Ectodermal cell (in vitro differentiated cells): ENCODE measurements at regions not wholly inside any gene's neighbourhood (a gene's known extent, or its start where the extent isn't known, plus 50 kb on each side); places are given as distances from the start of the nearest gene placed in this dataset.

Experiments
- H3K27ac ChIP-seq: 2 replicates; pipeline ENCODE4 v1.7.0; 2013; ENCODE audit warnings: mild to moderate bottlenecking, low read depth, low read length; ENCODE audit not compliant: insufficient read depth, poor library complexity, severe bottlenecking
- H3K27me3 ChIP-seq: 2 replicates; pipeline ENCODE4 v1.7.0; 2013; ENCODE audit warnings: mild to moderate bottlenecking, low read length; ENCODE audit not compliant: insufficient read depth, control insufficient read depth, poor library complexity, severe bottlenecking
- H3K36me3 ChIP-seq: one replicate; pipeline ENCODE4 v1.7.0; 2013; ENCODE audit warnings: low read length; ENCODE audit not compliant: control insufficient read depth, insufficient read depth
- H3K4me1 ChIP-seq: one replicate; pipeline ENCODE4 v1.7.0; 2013; ENCODE audit warnings: low read length; ENCODE audit not compliant: control insufficient read depth, insufficient read depth
- H3K4me3 ChIP-seq: 2 replicates; pipeline ENCODE4 v1.7.0; 2013; ENCODE audit warnings: low read depth, low read length, control low read depth; ENCODE audit not compliant: insufficient read depth
- H3K9me3 ChIP-seq: 2 replicates; pipeline ENCODE4 v1.7.0; 2013; ENCODE audit warnings: mild to moderate bottlenecking, low read length, moderate library complexity; ENCODE audit not compliant: control insufficient read depth
- WGBS, 2 experiments: methylation state at CpG; one replicate each; pipeline ENCODE4 v1.1.7; 2013; ENCODE audit warnings: missing lambda C conversion rate in 2 of 2; 5-methylcytosine and 5-hydroxymethylcytosine counted together

DNA sequence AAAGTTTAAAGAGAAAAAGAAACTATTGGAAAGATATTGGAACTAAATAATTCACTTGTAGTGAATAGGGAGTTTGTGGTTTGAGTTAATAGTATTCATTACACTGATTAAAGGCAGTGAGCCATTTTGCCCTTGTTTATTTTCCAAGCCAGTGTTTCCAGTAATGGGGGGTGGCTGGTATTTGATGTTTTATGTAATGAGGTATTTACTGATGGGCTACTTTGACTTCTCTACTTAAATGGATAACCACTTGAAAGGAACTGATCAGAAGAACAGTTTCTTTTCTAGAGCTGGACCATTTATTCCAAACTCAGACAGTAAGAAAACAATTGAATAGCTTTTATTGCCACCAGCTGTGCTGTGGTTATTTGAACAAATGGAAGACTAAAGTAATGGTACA, 227.0 kb upstream of the HDAC9 start:
- Histone ChIP-seq H3K27ac (no peak overlapping the region), H3K9me3 (no peaks in the 10 kb centered on the region), H3K4me3 (no peak overlapping the region), H3K4me1 (no peaks in the 10 kb centered on the region), H3K27me3 (no peaks in the 10 kb centered on the region), H3K36me3 (no peaks in the 10 kb centered on the region)

DNA sequence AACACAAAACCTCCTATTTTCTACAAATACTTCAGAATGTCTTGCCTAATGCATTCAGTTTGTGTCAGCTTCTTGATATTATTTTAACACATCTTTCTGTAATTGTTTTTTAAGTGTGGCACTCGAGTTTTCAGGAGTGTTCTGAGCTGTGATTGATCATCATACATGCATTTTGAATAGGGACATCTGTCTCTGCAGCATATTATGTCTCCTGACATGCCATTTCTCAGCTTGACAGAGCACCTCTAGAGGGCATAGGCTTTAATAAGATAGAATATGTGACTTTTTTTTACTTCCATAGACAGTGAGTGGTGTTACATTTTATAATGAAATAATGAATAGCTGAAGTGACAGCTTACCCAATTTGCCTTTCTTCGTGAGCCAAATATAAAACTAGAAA, 219.2 kb upstream of the HDAC9 start:
- H3K9me3 ChIP-seq = no peaks in the 10 kb centered on the region
- H3K36me3 ChIP-seq = no peaks in the 10 kb centered on the region
- 71 to 80% methylated on average over 1 of the region's 2 CpGs for WGBS, 2 experiments
- H3K27me3 ChIP-seq = no peaks in the 10 kb centered on the region
- no peaks in the 10 kb centered on the region for H3K4me1 ChIP-seq
- H3K27ac ChIP-seq = no peak overlapping the region
- H3K4me3 ChIP-seq = no peak overlapping the region

DNA sequence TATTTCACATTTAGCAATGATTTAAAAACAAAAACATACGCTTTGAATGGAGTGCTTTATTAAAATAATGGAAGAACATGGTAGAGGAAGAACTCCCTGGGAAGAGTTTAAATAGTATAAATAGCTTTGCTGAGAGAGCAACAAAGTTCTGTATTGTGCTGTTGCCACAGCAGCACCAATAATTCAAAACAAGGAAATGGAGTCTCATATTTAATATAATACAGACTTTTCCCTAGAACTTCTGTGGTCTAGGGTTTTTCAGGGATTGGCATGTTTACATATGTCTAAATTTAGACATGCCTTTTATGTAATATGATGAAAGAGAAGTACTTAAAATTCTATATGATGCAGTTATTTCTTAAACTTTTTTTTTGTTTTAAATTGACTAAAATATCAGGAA, 217.2 kb upstream of the HDAC9 start:
- H3K27ac ChIP-seq = no peak overlapping the region
- no peaks in the 10 kb centered on the region for H3K4me1 ChIP-seq
- H3K4me3 ChIP-seq = no peak overlapping the region
- no peaks in the 10 kb centered on the region for H3K9me3 ChIP-seq
- H3K36me3 ChIP-seq = no peaks in the 10 kb centered on the region
- H3K27me3 ChIP-seq = no peaks in the 10 kb centered on the region
- 100% methylated on average over 1 of the region's 1 CpG for WGBS, 2 experiments

DNA sequence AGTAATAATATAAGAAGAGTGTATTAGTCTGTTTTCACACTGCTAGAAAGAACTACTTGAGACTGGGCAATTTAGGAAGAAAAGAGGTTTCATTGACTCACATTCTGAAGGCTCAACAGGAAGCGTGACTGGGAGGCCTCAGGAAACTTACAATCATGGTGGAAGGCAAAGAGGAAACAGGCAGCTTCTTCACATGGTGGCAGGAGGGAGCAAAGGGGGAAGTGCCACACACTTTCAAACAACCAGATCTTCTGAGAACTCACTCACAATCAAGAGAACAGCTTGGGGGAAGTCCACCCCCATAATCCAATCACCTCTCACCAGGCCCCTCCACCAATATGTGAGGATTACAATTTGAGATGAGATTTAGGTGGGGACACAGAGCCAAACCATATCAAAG, 212.5 kb upstream of the HDAC9 start:
- Histone ChIP-seq H3K36me3 (no peaks in the 10 kb centered on the region), H3K4me1 (no peaks in the 10 kb centered on the region), H3K27ac (no peak overlapping the region), H3K4me3 (no peak overlapping the region), H3K27me3 (no peaks in the 10 kb centered on the region), H3K9me3 (no peaks in the 10 kb centered on the region)
- 0 to 3% methylated on average over 1 of the region's 1 CpG for WGBS, 2 experiments

DNA sequence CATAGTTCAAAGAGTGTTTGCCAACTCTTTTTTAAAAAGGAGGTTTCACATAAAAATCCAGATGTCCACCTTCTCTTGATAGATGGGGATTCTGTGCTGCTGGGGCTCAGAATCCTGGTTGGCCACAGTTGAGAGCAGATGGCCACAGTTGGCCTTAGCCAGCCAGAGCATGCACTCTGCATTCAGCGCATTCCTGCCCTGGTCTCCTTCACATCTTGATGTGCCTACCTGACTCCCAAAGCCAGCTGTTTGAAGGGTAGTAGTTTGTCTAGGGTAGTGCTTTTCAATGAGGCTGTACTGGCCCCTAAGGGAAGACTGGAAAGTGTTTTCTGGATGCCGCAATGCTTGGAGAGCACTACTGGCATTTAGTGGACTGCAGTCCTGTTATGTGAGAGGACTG, 208.1 kb upstream of the HDAC9 start:
- no peaks in the 10 kb centered on the region for H3K9me3 ChIP-seq
- no peaks in the 10 kb centered on the region for H3K4me1 ChIP-seq
- no peak overlapping the region for H3K4me3 ChIP-seq
- no peaks in the 10 kb centered on the region for H3K36me3 ChIP-seq
- H3K27me3 ChIP-seq = no peaks in the 10 kb centered on the region
- WGBS, 2 experiments = 99% methylated on average over 2 of the region's 2 CpGs
- H3K27ac ChIP-seq = no peak overlapping the region

DNA sequence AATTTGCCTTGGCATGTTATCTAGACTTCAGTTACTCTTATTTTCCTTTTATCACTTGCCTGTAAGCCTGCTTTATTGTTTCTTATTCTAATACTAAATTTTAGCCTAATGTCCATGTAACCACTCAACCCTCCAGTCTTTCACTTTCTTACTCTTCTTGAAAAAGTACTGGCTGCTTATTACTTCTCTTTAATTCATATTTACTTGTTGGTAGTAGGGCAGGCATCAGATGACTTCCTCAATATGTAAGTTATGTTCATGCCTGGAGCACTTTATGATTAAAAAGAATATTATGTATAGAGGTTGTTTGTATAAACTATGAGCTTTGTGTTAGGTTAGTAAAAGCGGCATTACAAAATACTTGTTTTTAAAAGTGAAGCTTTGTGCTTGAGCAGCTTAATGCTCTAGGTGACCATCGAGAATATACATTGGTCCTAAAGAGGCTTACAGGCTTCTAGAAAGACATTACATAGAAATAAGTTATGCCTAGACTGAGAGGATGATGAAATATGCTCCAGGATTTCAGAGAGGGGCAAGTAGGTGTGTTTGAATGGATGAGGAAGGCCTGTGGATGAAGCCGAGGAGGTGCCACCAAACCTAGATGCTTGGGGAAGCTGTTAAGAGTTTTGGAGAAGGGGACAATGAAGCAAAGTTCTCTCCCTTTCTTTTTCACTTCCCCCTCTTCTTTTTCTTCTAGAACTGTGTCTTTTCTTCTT, 207.1 kb upstream of the HDAC9 start:
- H3K9me3 ChIP-seq = no peaks in the 10 kb centered on the region
- 88 to 93% methylated on average over 3 of the region's 3 CpGs for WGBS, 2 experiments

DNA sequence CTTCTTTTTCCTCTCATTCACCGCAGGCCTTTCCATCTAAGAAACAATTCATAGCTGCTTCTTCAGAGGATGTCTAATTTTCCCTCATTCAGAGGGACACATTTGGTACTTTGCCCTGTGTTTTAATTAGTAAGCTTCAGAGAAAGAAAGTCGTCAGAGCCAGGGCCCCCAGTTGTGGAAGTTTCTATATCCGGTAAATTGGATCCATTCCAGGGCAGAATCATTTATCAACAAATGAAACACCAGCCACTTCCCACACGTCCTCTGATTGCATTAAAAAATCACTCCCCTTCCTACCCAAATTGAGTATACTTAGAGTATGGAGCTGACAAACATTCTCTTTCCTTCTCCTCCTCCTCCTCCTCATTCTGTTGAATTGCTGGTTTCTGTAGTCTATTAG, 205.8 kb upstream of the HDAC9 start:
- no peak overlapping the region for H3K4me3 ChIP-seq
- no peaks in the 10 kb centered on the region for H3K27me3 ChIP-seq
- H3K4me1 ChIP-seq = no peaks in the 10 kb centered on the region
- no peaks in the 10 kb centered on the region for H3K36me3 ChIP-seq
- no peak overlapping the region for H3K27ac ChIP-seq
- WGBS, 2 experiments = 82 to 92% methylated on average over 4 of the region's 4 CpGs
- H3K9me3 ChIP-seq = no peaks in the 10 kb centered on the region

More for the DNA sequence above, 207.1 kb upstream of the HDAC9 start:
- no peak overlapping the region for H3K4me3 ChIP-seq
- no peaks in the 10 kb centered on the region for H3K27me3 ChIP-seq
- H3K27ac ChIP-seq = no peak overlapping the region
- no peaks in the 10 kb centered on the region for H3K36me3 ChIP-seq
- no peaks in the 10 kb centered on the region for H3K4me1 ChIP-seq

DNA sequence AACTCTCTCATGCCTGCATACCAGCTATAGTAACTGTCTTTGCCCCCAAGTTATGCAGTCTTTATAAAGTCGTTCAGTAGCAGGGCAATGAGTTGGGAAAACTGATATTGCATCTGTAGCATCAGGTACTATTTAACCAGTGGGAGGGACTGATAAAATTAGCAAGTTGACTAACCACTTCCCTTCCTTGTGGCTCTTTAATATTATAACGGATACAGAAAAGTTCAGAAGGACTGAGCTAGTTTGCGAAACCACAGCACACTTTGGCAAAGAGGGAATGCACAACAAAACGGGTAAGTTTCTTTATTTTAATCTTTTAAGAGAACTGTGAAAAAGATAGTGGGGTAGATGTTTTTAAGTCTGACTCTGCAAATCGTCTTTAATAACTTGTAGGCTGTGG, 205.3 kb upstream of the HDAC9 start:
- Histone ChIP-seq H3K27ac (no peak overlapping the region), H3K27me3 (no peaks in the 10 kb centered on the region), H3K36me3 (no peaks in the 10 kb centered on the region), H3K9me3 (no peaks in the 10 kb centered on the region), H3K4me1 (no peaks in the 10 kb centered on the region), H3K4me3 (no peak overlapping the region)
- WGBS, 2 experiments = 92 to 97% methylated on average over 5 of the region's 5 CpGs

DNA sequence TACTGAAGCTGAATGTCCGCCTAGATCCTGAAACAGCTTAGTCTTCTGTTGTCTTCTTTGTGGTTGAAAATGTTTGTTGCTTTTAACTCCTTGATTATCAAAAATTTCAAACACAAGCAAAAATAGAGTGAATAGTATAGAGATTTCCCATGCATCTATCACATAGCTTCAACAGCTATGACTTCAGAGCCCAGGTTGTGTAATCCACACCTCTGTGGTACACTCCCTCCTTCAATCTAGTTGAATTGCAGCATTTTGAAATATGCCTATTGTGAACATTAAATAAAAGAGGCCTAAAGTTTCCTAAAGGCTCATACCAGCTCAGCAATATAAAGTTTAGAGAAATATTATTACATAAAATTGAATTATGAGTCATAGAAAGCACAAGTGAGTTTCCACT, 204.7 kb upstream of the HDAC9 start:
- H3K36me3 ChIP-seq = no peaks in the 10 kb centered on the region
- no peaks in the 10 kb centered on the region for H3K9me3 ChIP-seq
- no peak overlapping the region for H3K27ac ChIP-seq
- H3K27me3 ChIP-seq = no peaks in the 10 kb centered on the region
- WGBS, 2 experiments = 90 to 100% methylated on average over 1 of the region's 1 CpG
- no peaks in the 10 kb centered on the region for H3K4me1 ChIP-seq
- no peak overlapping the region for H3K4me3 ChIP-seq

DNA sequence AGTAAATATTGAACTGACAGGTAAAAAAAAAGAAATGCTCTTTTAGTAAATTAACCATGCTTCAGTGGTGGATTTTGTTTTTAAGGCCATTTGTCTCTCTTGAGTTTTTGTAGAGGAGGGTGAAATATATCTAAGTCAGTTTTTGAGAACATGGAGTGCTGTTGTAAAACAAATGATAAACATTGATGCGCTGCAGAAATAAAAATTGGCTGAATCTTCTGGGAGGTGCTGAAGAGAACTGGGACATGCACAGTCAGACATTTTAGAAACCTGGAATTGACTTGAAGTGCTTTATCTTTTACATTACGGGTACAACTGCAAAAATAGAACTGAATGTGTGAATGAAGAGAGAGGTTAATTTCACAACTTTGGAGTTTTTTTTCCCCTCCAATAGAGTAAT, 203.0 kb upstream of the HDAC9 start:
- Histone ChIP-seq H3K4me1 (no peaks in the 10 kb centered on the region), H3K9me3 (no peaks in the 10 kb centered on the region), H3K27ac (no peak overlapping the region), H3K36me3 (no peaks in the 10 kb centered on the region), H3K27me3 (no peaks in the 10 kb centered on the region), H3K4me3 (no peak overlapping the region)
- WGBS, 2 experiments = 96 to 98% methylated on average over 2 of the region's 2 CpGs

DNA sequence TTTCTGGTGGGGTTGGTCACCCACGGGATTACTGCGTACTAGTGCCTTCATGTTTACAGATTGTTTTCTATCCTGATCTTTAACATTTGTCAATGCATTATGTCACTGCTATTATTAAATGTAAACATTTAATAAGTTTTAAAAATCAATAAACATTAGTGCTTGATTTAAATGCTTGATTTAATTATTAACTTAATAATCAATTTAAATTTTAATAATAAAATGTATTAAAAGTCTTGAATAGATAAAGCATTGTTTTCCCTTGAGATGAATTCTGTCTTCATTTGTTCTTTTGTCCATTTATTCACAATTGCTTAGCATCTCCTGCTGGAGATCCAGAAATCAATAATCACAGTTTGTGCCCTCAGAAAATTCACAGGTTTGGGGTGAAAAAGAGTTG, 201.8 kb upstream of the HDAC9 start:
- Histone ChIP-seq H3K4me1 (no peaks in the 10 kb centered on the region), H3K27ac (no peak overlapping the region), H3K36me3 (no peaks in the 10 kb centered on the region), H3K4me3 (no peak overlapping the region), H3K9me3 (no peaks in the 10 kb centered on the region), H3K27me3 (no peaks in the 10 kb centered on the region)
- 87% methylated on average over 2 of the region's 2 CpGs; no CpG with 5 or more reads in 1 of the 2 experiments for WGBS, 2 experiments
